CD4-positive, alpha-beta T cell (primary cell): ENCODE measurements at regions not wholly inside any gene's neighbourhood (a gene's known extent, or its start where the extent isn't known, plus 50 kb on each side); places are given as distances from the start of the nearest gene placed in this dataset.

Source experiments
- ATAC-seq: fragments of 200-7000 bp; cut with Tn5 transposase; one replicate; pipeline ENCODE4 v1.10.0; 2022; ENCODE audit warnings: mild to moderate bottlenecking; ENCODE audit not compliant: poor library complexity
- CTCF ChIA-PET: fragments of 350-600 bp; sonication (Branson Sonifier 250); formaldehyde crosslinking; loops from one replicate; lab custom pipeline; 2021; ENCODE audit warnings: antibody characterized with exemption, inconsistent platforms; lab: Charles Lee
- POLR2A ChIA-PET: fragments of 350-600 bp; sonication (Branson Sonifier 250); formaldehyde crosslinking; loops from one replicate; lab custom pipeline; 2021; ENCODE audit warnings: antibody characterized with exemption, inconsistent platforms; lab: Charles Lee
- DNase-seq, 14 experiments: peaks; one replicate each; pipeline ENCODE4 v3.0.0-alpha.2; 2013 to 2020; ENCODE audit warnings: mixed read lengths in 2 of 14
- H3K27ac ChIP-seq, 2 donors: one replicate each; pipeline versions ENCODE4 v1.5.1 to v1.7.0; 2013; ENCODE audit warnings: low read length in 2 of 2, low read depth in 1 of 2, mild to moderate bottlenecking in 1 of 2
- H3K27me3 ChIP-seq, 2 experiments: 1 replicate in 1 of 2; 2 replicates in 1 of 2; pipeline versions ENCODE4 v1.6.1 to v1.7.0; 2013; ENCODE audit warnings: low read length in 2 of 2, control low read depth in 1 of 2, mild to moderate bottlenecking in 1 of 2, moderate library complexity in 1 of 2; ENCODE audit not compliant: insufficient read depth in 2 of 2, control insufficient read depth in 1 of 2
- H3K36me3 ChIP-seq: one replicate; pipeline ENCODE4 v1.6.1; 2013; ENCODE audit warnings: low read length, control low read depth; ENCODE audit not compliant: insufficient read depth
- H3K4me1 ChIP-seq: one replicate; pipeline ENCODE4 v1.6.1; 2013; ENCODE audit warnings: low read length, control low read depth; ENCODE audit not compliant: insufficient read depth
- H3K4me3 ChIP-seq: one replicate; pipeline ENCODE4 v1.5.1; 2013; ENCODE audit warnings: mild to moderate bottlenecking, low read length, moderate library complexity
- H3K9me3 ChIP-seq, 2 experiments: 1 replicate in 1 of 2; 2 replicates in 1 of 2; pipeline versions ENCODE4 v1.6.1 to v1.7.0; 2013; ENCODE audit warnings: low read length in 2 of 2, mild to moderate bottlenecking in 2 of 2, control low read depth in 1 of 2, moderate library complexity in 1 of 2; ENCODE audit not compliant: control insufficient read depth in 1 of 2, insufficient read depth in 1 of 2
- H3K27ac Mint-ChIP-seq: one replicate; pipeline ENCODE4 v1.8.0; 2020; ENCODE audit warnings: mixed read lengths
- H3K27me3 Mint-ChIP-seq: one replicate; pipeline ENCODE4 v1.8.0; 2021; ENCODE audit warnings: mixed read lengths
- H3K36me3 Mint-ChIP-seq: one replicate; pipeline ENCODE4 v1.8.0; 2021; ENCODE audit warnings: low read depth, mixed read lengths
- H3K4me1 Mint-ChIP-seq: one replicate; pipeline ENCODE4 v1.8.0; 2021; ENCODE audit warnings: low read depth, mixed read lengths
- H3K4me3 Mint-ChIP-seq: one replicate; pipeline ENCODE4 v1.8.0; 2020; ENCODE audit warnings: mild to moderate bottlenecking, mixed read lengths
- H3K9me3 Mint-ChIP-seq: one replicate; pipeline ENCODE4 v1.8.0; 2020; ENCODE audit warnings: mixed read lengths
- CTCF ChIP-seq: fragments of 200-600 bp; IDR thresholded peaks from one replicate; pipeline ENCODE4 v1.8.0; 2022; ENCODE audit warnings: antibody characterized with exemption, mild to moderate bottlenecking
- intact Hi-C, 2 experiments: fragments of 100-400 bp; cut with DNase I in 1 of 2; cut with micrococcal nuclease in 1 of 2; formaldehyde crosslinking; loops; one replicate each; pipeline versions ENCODE4 v1.15.1 to v1.9.0; 2023 to 2025; cut with DNase I, micrococcal nuclease

GRCh38 chr15:35874260-35874905, 328.4 kb upstream of the DPH6 start:
- H3K4me1 ChIP-seq, result no peaks in the 10 kb centered on the region
- ChIA-PET POLR2A (no interaction called here), CTCF (no interaction called here)
- H3K36me3 ChIP-seq, result no peaks in the 10 kb centered on the region
- no peaks in the 10 kb centered on the region for H3K36me3 Mint-ChIP-seq
- ATAC-seq (no peak), DNase-seq (no peak)
- H3K4me3 ChIP-seq, result no peak overlapping the region
- no peak overlapping the region for H3K27ac ChIP-seq
- H3K9me3 Mint-ChIP-seq, result peaks cover 6% of the 10 kb centered on the region
- no peaks in the 10 kb centered on the region for H3K4me1 Mint-ChIP-seq
- H3K27ac Mint-ChIP-seq, result no peak overlapping the region
- no peaks in the 10 kb centered on the region for H3K27me3 Mint-ChIP-seq
- no peak for TF ChIP-seq CTCF
- no peak overlapping the region for H3K4me3 Mint-ChIP-seq
- intact Hi-C loops, result no loop called here
- peaks cover 0 to 3% of the 10 kb centered on the region in 2 experiments for H3K9me3 ChIP-seq
- no peaks in the 10 kb centered on the region for H3K27me3 ChIP-seq

- ChIA-PET POLR2A (no interaction called here), CTCF (no interaction called here)
- no peak for TF ChIP-seq CTCF
- no peak overlapping the region for H3K4me3 ChIP-seq
- no peaks in the 10 kb centered on the region for H3K4me1 ChIP-seq
- Mint-ChIP-seq H3K36me3 (no peaks in the 10 kb centered on the region), H3K27ac (no peak overlapping the region), H3K9me3 (peaks cover 8% of the 10 kb centered on the region), H3K4me3 (no peak overlapping the region), H3K27me3 (no peaks in the 10 kb centered on the region), H3K4me1 (no peaks in the 10 kb centered on the region)
- H3K9me3 ChIP-seq, result peaks cover 0 to 3% of the 10 kb centered on the region in 2 experiments
- H3K27ac ChIP-seq, result no peak overlapping the region
- H3K27me3 ChIP-seq, result no peaks in the 10 kb centered on the region
- ATAC-seq (no peak), DNase-seq (no peak)
- intact Hi-C loops, result no loop called here
- no peaks in the 10 kb centered on the region for H3K36me3 ChIP-seq
These were observed 330.8 kb upstream of the DPH6 start for GRCh38 chr15:35876762-35877161.

GRCh38 chr15:35880896-35881295, 334.9 kb upstream of the DPH6 start:
- no peak overlapping the region for H3K27ac ChIP-seq
- no peaks in the 10 kb centered on the region for H3K27me3 ChIP-seq
- H3K36me3 Mint-ChIP-seq, result no peaks in the 10 kb centered on the region
- H3K9me3 ChIP-seq, result no peaks in the 10 kb centered on the region
- no peak overlapping the region for H3K27ac Mint-ChIP-seq
- H3K27me3 Mint-ChIP-seq, result no peaks in the 10 kb centered on the region
- ChIA-PET CTCF (no interaction called here), POLR2A (no interaction called here)
- no peak overlapping the region for H3K4me3 Mint-ChIP-seq
- intact Hi-C loops, result no loop called here
- H3K9me3 Mint-ChIP-seq, result peaks cover 5% of the 10 kb centered on the region
- H3K4me1 Mint-ChIP-seq, result no peaks in the 10 kb centered on the region
- TF ChIP-seq CTCF, result no peak
- H3K4me3 ChIP-seq, result no peak overlapping the region
- DNase-seq (no peak), ATAC-seq (no peak)
- no peaks in the 10 kb centered on the region for H3K36me3 ChIP-seq
- no peaks in the 10 kb centered on the region for H3K4me1 ChIP-seq
